ENCODE measurements at regions not wholly inside any gene's neighbourhood (a gene's known extent, or its start where the extent isn't known, plus 50 kb on each side); places are given as distances from the start of the nearest gene placed in this dataset.

- no peak overlapping the region for H3K27ac ChIP-seq
- DNase-seq: no peak
These were observed 50.6 kb upstream of the C1QTNF9B start for GRCh38 chr13:23947893-23948292.

DNA sequence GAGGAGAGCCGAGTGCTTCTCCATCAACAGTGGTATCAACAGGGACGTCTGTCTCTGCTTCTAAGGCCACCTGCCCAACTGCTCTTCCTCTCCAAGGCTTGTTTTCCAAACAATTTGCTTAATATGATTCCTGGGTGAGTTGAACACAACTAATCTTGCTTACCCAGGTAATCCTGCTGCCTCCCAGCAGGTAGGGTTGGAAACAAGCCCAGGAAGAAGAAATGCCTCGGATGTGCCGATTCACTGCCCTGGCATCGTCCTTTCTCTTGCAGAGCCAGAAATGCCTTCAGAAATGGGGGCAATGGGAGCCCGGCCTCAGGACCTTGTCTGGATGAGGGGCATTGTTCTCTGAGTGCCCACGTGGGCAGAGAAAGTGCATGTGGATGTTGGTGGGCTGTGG is 51.9 kb upstream of the C1QTNF9B start:
- no peak for DNase-seq
- H3K36me3 ChIP-seq: no peaks in the 10 kb centered on the region
- no peak overlapping the region for H3K27ac ChIP-seq
- H3K4me3 ChIP-seq (ENCODE audit: low read depth, low read length): no peak overlapping the region
- peaks cover 12% of the 10 kb centered on the region for H3K9me3 ChIP-seq (ENCODE audit: severe bottlenecking)
- H3K27me3 ChIP-seq (ENCODE audit: insufficient read depth, low read depth, severe bottlenecking): no peaks in the 10 kb centered on the region
- TF ChIP-seq, protein P1, sequence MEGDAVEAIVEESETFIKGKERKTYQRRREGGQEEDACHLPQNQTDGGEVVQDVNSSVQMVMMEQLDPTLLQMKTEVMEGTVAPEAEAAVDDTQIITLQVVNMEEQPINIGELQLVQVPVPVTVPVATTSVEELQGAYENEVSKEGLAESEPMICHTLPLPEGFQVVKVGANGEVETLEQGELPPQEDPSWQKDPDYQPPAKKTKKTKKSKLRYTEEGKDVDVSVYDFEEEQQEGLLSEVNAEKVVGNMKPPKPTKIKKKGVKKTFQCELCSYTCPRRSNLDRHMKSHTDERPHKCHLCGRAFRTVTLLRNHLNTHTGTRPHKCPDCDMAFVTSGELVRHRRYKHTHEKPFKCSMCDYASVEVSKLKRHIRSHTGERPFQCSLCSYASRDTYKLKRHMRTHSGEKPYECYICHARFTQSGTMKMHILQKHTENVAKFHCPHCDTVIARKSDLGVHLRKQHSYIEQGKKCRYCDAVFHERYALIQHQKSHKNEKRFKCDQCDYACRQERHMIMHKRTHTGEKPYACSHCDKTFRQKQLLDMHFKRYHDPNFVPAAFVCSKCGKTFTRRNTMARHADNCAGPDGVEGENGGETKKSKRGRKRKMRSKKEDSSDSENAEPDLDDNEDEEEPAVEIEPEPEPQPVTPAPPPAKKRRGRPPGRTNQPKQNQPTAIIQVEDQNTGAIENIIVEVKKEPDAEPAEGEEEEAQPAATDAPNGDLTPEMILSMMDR (IDR thresholded peaks at IDR 0.05; ENCODE audit: low read depth, low read length): no peak

More at GRCh38 chr13:23947893-23948292, 50.6 kb upstream of the C1QTNF9B start:
- Histone ChIP-seq H3K9me3 (ENCODE audit: severe bottlenecking) (peaks cover 12% of the 10 kb centered on the region), H3K36me3 (no peaks in the 10 kb centered on the region), H3K27me3 (ENCODE audit: insufficient read depth, low read depth, severe bottlenecking) (no peaks in the 10 kb centered on the region), H3K4me3 (ENCODE audit: low read depth, low read length) (no peak overlapping the region)
- TF ChIP-seq, protein P1 (IDR thresholded peaks at IDR 0.05; ENCODE audit: low read depth, low read length): no peak

DNA sequence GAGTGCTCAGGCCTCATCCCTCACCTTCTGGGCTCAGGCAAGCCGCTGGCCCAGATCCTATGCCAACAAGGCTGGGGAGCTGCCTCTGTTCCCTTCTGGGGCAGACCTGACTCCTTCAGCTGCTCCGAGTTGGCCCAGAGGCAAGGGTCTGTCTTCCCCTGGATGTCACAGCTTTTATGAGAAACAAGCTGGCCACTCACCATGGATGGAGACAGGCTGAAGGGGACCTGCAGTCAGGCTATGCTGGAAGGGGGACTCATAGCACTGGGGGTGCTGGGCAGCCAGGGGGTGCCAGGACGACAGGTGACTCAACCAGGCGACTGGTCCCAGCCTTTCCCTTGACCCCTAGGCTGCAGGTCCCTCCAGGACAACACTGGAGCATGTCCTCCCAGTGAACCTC is 52.4 kb upstream of the C1QTNF9B start:
- TF ChIP-seq, protein P1 (IDR thresholded peaks at IDR 0.05; ENCODE audit: low read depth, low read length): no peak
- DNase-seq: no peak
- no peak overlapping the region for H3K27ac ChIP-seq

GRCh38 chr13:23950736-23951510 is 53.6 kb upstream of the C1QTNF9B start:
- Histone ChIP-seq H3K36me3 (no peaks in the 10 kb centered on the region), H3K27ac (no peak overlapping the region), H3K27me3 (ENCODE audit: insufficient read depth, low read depth, severe bottlenecking) (no peaks in the 10 kb centered on the region), H3K4me3 (ENCODE audit: low read depth, low read length) (no peak overlapping the region), H3K9me3 (ENCODE audit: severe bottlenecking) (peaks cover 8% of the 10 kb centered on the region)
- TF ChIP-seq, protein P1 (IDR thresholded peaks at IDR 0.05; ENCODE audit: low read depth, low read length): peak; percentile 42; the same call in 1 of the 2 replicates
- no peak for DNase-seq

More for the DNA sequence above, 52.4 kb upstream of the C1QTNF9B start:
- Histone ChIP-seq H3K27me3 (ENCODE audit: insufficient read depth, low read depth, severe bottlenecking) (no peaks in the 10 kb centered on the region), H3K36me3 (no peaks in the 10 kb centered on the region), H3K9me3 (ENCODE audit: severe bottlenecking) (peaks cover 12% of the 10 kb centered on the region), H3K4me3 (ENCODE audit: low read depth, low read length) (no peak overlapping the region)

- TF ChIP-seq, protein P1 (IDR thresholded peaks at IDR 0.05; ENCODE audit: low read depth, low read length): no peak
- DNase-seq: no peak
These were observed 55.5 kb upstream of the C1QTNF9B start for GRCh38 chr13:23952796-23953195.

More at GRCh38 chr13:23952796-23953195, 55.5 kb upstream of the C1QTNF9B start:
- Histone ChIP-seq H3K9me3 (ENCODE audit: severe bottlenecking) (peaks cover 8% of the 10 kb centered on the region), H3K36me3 (no peaks in the 10 kb centered on the region), H3K4me3 (ENCODE audit: low read depth, low read length) (no peak overlapping the region), H3K27me3 (ENCODE audit: insufficient read depth, low read depth, severe bottlenecking) (no peaks in the 10 kb centered on the region), H3K27ac (no peak overlapping the region)
